MM.1S (cell line): ENCODE measurements at regions not wholly inside any gene's neighbourhood (a gene's known extent, or its start where the extent isn't known, plus 50 kb on each side); places are given as distances from the start of the nearest gene placed in this dataset.

Experiments
- DNase-seq: peaks from one replicate; pipeline ENCODE4 v3.0.0-alpha.2; 2015
- H2AFZ ChIP-seq: fragments of 300-600 bp; sonication (generic); 2 replicates; pipeline ENCODE4 v1.6.0; 2016; ENCODE audit warnings: antibody characterized with exemption, low read length
- H3F3A ChIP-seq: fragments of 300-600 bp; sonication (generic); 2 replicates; pipeline ENCODE4 v1.6.1; 2016; ENCODE audit warnings: mild to moderate bottlenecking, antibody characterized with exemption, low read length, moderate library complexity, mixed read lengths; ENCODE audit not compliant: insufficient read depth
- H3K27ac ChIP-seq: fragments of 300-600 bp; sonication (generic); 2 replicates; pipeline ENCODE4 v1.5.1; 2016; ENCODE audit warnings: mild to moderate bottlenecking, low read length
- H3K27me3 ChIP-seq: fragments of 300-600 bp; sonication (generic); replicated peaks from 2 replicates; pipeline ENCODE4 v1.6.0; 2016; ENCODE audit warnings: low read length; ENCODE audit not compliant: insufficient read depth
- H3K36me3 ChIP-seq: fragments of 300-600 bp; sonication (generic); replicated peaks from 2 replicates; pipeline ENCODE4 v1.6.1; 2016; ENCODE audit warnings: mild to moderate bottlenecking, low read length, mixed read lengths; ENCODE audit not compliant: insufficient read depth
- H3K4me1 ChIP-seq: fragments of 300-600 bp; sonication (generic); 2 replicates; pipeline ENCODE4 v1.6.1; 2016; ENCODE audit warnings: low read length, mixed read lengths
- H3K4me2 ChIP-seq: fragments of 300-600 bp; sonication (generic); 2 replicates; pipeline ENCODE4 v1.6.0; 2016; ENCODE audit warnings: low read depth, low read length
- H3K4me3 ChIP-seq: fragments of 300-600 bp; sonication (generic); 2 replicates; pipeline ENCODE4 v1.5.1; 2016; ENCODE audit warnings: low read length, mixed read lengths
- H3K79me2 ChIP-seq: fragments of 300-600 bp; sonication (generic); 2 replicates; pipeline ENCODE4 v1.6.1; 2016; ENCODE audit warnings: mixed run types, low read length, mixed read lengths
- H3K9ac ChIP-seq: fragments of 300-600 bp; sonication (generic); 2 replicates; pipeline ENCODE4 v1.6.1; 2016; ENCODE audit warnings: low read length, mixed read lengths
- H3K9me2 ChIP-seq: fragments of 300-600 bp; sonication (generic); replicated peaks from 2 replicates; pipeline ENCODE4 v1.6.1; 2016; ENCODE audit warnings: mild to moderate bottlenecking, low read length, mixed read lengths; ENCODE audit not compliant: insufficient read depth
- H3K9me3 ChIP-seq: fragments of 300-600 bp; sonication (generic); replicated peaks from 2 replicates; pipeline ENCODE4 v1.6.1; 2016; ENCODE audit warnings: mild to moderate bottlenecking, low read length, mixed read lengths; ENCODE audit not compliant: insufficient read depth
- H4K20me1 ChIP-seq: fragments of 300-600 bp; sonication (generic); 2 replicates; pipeline ENCODE4 v1.6.1; 2016; ENCODE audit warnings: mild to moderate bottlenecking, low read length, moderate library complexity, mixed read lengths; ENCODE audit not compliant: insufficient read depth
- EZH2 ChIP-seq: fragments of 300-600 bp; sonication (generic); optimal IDR thresholded peaks from 2 replicates; pipeline ENCODE3; 2017; ENCODE audit warnings: low read depth, mild to moderate bottlenecking, antibody characterized with exemption, low read length, mixed read lengths
- EZH2phosphoT487 ChIP-seq: fragments of 300-600 bp; sonication (generic); IDR thresholded peaks from 2 replicates; pipeline ENCODE4 v1.6.1; 2018; ENCODE audit warnings: antibody characterized with exemption, low read length
- TF ChIP-seq, protein P1 (sequence below): fragments of 300-600 bp; sonication (generic); IDR thresholded peaks from 2 replicates; pipeline ENCODE4 v1.5.1; 2016; ENCODE audit warnings: antibody characterized with exemption, low read length, mixed read lengths

DNA sequence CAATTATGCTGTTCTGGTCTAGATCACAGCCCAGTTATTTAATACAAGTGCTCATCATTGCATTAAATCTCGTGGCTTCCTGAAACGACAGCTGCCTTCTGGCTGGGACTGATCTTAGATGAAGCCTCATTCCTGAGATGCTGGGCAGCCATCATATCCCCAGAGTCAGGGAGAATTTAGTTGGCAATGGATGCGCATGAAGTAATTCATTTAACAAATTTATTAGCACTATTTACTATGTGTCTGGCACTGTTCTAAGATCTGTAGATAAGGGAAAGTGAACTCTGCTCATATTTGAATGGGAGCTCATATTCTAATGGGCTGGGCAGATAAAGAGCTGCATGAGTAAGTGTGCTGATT is 244.7 kb downstream of the KCNS3 start:
- Histone ChIP-seq H4K20me1 (no peaks in the 10 kb centered on the region), H3K27me3 (no peaks in the 10 kb centered on the region), H3K4me1 (no peaks in the 10 kb centered on the region), H3K4me3 (no peak overlapping the region), H3K9ac (no peak overlapping the region), H2AFZ (no peak overlapping the region), H3F3A (no peaks in the 10 kb centered on the region), H3K27ac (no peak overlapping the region), H3K9me2 (no peaks in the 10 kb centered on the region), H3K36me3 (no peaks in the 10 kb centered on the region), H3K4me2 (no peak overlapping the region), H3K79me2 (no peaks in the 10 kb centered on the region), H3K9me3 (no peaks in the 10 kb centered on the region)
- TF ChIP-seq EZH2 (no peak), EZH2phosphoT487 (no peak)
- TF ChIP-seq, protein P1, sequence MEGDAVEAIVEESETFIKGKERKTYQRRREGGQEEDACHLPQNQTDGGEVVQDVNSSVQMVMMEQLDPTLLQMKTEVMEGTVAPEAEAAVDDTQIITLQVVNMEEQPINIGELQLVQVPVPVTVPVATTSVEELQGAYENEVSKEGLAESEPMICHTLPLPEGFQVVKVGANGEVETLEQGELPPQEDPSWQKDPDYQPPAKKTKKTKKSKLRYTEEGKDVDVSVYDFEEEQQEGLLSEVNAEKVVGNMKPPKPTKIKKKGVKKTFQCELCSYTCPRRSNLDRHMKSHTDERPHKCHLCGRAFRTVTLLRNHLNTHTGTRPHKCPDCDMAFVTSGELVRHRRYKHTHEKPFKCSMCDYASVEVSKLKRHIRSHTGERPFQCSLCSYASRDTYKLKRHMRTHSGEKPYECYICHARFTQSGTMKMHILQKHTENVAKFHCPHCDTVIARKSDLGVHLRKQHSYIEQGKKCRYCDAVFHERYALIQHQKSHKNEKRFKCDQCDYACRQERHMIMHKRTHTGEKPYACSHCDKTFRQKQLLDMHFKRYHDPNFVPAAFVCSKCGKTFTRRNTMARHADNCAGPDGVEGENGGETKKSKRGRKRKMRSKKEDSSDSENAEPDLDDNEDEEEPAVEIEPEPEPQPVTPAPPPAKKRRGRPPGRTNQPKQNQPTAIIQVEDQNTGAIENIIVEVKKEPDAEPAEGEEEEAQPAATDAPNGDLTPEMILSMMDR = no peak
- DNase-seq = no peak

DNA sequence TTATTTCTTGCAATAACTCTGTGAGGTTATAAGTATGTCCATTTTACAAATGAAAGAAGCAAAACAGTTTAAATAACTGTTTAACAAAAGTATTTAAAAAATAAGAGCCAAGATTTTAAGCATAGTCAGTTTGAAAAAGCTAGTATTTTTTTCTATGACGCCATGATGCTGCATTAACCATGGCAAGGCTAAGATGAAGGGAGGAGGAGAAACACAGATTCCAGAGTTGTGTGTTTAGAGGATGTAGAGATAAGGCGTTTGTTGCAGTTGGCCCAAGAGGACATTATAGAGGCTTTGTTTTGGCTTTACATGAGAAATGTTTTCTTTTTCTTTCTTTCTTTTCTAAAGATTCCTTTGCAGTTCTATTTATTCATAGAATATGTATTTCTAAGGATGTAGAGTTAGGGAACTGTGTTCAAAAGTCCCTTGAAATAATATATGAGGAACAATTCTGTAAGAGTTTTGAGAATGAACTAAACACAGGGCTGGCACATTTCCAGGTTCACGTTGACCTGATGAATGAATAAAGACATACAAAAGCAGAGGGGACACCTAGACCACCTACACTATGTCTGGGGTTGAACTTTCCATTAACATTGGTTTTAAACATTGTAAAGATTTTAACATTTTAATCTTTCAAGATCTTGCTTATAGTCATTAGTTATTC is 244.2 kb downstream of the KCNS3 start:
- H3K36me3 ChIP-seq = no peaks in the 10 kb centered on the region
- TF ChIP-seq EZH2 = no peak
- TF ChIP-seq, protein P1 = no peak
- TF ChIP-seq EZH2phosphoT487 = no peak
- no peaks in the 10 kb centered on the region for H3K79me2 ChIP-seq
- H3K4me3 ChIP-seq = no peak overlapping the region
- no peaks in the 10 kb centered on the region for H3F3A ChIP-seq
- H3K9me3 ChIP-seq = no peaks in the 10 kb centered on the region
- no peak overlapping the region for H3K4me2 ChIP-seq
- H3K27me3 ChIP-seq = no peaks in the 10 kb centered on the region
- no peaks in the 10 kb centered on the region for H3K9me2 ChIP-seq
- no peak overlapping the region for H3K27ac ChIP-seq
- no peak for DNase-seq
- no peak overlapping the region for H2AFZ ChIP-seq
- no peaks in the 10 kb centered on the region for H4K20me1 ChIP-seq
- H3K9ac ChIP-seq = no peak overlapping the region
- H3K4me1 ChIP-seq = no peaks in the 10 kb centered on the region

DNA sequence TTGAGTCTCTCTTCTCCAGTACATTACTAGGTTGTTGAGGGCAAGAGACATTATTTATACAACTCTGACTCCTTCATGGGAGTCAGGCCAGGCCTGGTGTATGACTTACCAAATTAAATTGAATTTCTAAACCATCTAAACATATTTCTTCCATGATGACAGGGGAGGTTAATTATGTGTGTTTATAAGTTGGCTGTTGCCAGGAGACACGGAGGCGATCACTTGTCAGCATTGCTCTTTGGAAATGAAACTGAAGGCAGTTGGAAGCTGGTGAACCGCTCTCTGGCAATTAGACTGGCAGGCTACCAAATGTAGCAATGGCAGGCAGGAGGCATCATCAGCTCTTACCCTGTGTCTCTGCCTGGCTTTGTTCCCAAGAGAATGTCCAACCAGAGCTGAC is 241.4 kb downstream of the KCNS3 start:
- TF ChIP-seq EZH2 (no peak), EZH2phosphoT487 (no peak)
- TF ChIP-seq, protein P1 = no peak
- Histone ChIP-seq H3K9me2 (no peaks in the 10 kb centered on the region), H3K4me1 (no peaks in the 10 kb centered on the region; the same call in 1 of the 2 replicates), H3K9ac (no peak overlapping the region), H3K79me2 (no peaks in the 10 kb centered on the region), H3K27me3 (no peaks in the 10 kb centered on the region), H3K27ac (no peak overlapping the region), H4K20me1 (no peaks in the 10 kb centered on the region), H3K4me3 (no peak overlapping the region), H3K4me2 (no peak overlapping the region), H3F3A (no peaks in the 10 kb centered on the region), H3K36me3 (no peaks in the 10 kb centered on the region), H3K9me3 (no peaks in the 10 kb centered on the region), H2AFZ (no peak overlapping the region)
- no peak for DNase-seq
